HT-29 (cell line): ENCODE measurements at regions not wholly inside any gene's neighbourhood (a gene's known extent, or its start where the extent isn't known, plus 50 kb on each side); places are given as distances from the start of the nearest gene placed in this dataset.

Source experiments
- DNase-seq: peaks from one replicate; pipeline ENCODE4 v3.0.0-alpha.2; 2015; ENCODE audit warnings: low spot score

GRCh38 chr21:26739189-26739588, 106.0 kb downstream of the ADAMTS1 start:
- no peak for DNase-seq

DNA sequence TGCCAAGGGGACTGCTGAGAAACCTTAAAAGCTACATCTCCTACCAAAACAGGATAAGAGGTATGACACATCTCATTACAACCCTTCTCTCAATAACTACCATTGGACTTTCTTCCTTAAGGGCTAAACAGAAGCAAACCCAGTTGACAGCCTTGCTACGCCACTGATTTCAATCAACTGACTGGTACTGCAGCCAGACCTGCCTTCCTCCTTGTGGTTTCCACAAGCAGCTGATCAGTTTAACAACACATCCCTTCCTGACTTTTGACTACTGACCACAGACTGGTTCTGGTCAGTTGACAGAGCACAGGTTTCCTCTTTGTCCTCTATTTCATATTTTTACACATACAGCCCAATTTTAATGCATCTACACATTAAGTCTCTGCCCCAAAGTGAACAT, 108.8 kb downstream of the ADAMTS1 start:
- no peak for DNase-seq

GRCh38 chr21:26732432-26733221, 112.6 kb downstream of the ADAMTS1 start:
- peak; percentile 19 for DNase-seq

GRCh38 chr21:26719750-26720149, 125.5 kb downstream of the ADAMTS1 start:
- DNase-seq: no peak

DNA sequence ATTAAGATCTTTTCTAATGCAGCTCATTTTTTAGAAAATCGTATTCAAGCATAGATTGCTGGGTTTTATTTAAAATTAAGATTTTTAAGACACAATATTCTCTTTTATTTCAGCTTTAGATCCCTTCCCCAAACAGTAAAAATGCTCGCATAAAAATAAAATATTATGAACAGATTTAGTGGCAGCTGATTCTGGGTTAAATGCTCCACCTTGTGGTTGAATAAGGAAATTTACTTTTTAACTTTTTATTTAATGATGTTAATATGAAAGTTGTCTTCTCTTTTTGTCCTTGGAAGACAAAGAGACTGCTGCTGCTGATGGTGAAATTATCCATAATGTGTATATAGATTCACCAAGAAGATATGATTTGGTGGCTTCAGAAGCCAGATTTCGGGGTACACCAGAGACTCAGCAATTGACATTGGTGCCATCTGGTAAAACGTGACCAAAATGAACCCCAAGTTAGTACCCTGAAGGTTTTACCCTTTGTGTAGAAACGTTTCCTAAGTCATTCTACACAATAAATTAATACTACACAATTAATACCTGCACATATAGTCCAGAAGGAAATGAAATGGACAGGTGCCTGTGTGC, 128.0 kb downstream of the ADAMTS1 start:
- DNase-seq: peak; percentile 7

DNA sequence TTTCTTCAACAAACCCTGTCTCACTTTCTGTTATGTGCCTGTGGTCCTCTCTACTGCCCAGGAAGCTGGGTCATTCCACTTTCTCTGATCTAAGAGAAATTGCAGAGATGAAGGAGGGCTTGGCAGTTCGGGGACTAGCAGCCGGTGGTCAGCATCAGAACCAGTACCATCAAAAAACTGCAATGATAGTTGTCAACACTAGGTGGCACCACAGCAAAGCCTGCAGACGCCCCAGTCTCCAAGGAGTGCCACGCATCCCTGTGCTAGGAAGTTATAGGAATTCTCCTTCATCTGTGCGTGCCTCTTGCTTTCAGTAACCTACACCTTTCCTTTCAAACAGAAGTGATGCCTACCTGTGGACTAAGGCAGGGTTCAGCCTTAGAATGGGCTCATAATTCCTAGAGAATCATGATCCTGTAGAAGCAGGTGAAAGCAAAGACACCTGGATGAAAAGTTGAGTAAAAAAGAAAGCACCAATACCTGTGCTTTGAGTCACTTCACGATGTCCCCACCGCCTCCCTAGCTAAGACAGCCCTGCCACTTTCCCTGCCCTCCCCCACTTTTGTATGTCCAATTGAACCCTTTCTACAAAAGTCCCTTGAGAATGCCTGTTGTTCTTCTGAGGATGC, 129.2 kb downstream of the ADAMTS1 start:
- DNase-seq: peak; percentile 43

GRCh38 chr21:26715116-26715515, 130.1 kb downstream of the ADAMTS1 start:
- no peak for DNase-seq

DNA sequence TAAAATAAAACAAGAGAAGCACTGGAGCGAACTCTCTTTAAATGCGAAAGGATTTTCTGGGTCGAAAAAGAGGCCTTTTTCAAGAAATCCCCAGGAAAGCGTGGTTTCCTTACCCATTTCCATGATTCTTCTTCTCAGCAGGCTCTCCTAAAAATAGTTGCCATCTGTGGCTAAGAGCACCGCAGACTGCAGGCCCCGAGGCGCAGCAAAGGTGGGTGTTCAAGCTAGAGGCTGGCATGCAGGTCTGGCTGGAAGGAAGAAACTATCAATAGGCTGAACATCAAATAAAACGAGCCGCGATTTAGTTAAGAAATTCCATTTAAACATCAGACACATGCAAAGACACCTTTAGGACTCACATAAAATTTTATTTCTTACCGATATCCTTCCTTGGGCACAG, 135.1 kb downstream of the ADAMTS1 start:
- DNase-seq: no peak

GRCh38 chr21:26709090-26709489, 136.0 kb upstream of the CYYR1 start:
- no peak for DNase-seq

DNA sequence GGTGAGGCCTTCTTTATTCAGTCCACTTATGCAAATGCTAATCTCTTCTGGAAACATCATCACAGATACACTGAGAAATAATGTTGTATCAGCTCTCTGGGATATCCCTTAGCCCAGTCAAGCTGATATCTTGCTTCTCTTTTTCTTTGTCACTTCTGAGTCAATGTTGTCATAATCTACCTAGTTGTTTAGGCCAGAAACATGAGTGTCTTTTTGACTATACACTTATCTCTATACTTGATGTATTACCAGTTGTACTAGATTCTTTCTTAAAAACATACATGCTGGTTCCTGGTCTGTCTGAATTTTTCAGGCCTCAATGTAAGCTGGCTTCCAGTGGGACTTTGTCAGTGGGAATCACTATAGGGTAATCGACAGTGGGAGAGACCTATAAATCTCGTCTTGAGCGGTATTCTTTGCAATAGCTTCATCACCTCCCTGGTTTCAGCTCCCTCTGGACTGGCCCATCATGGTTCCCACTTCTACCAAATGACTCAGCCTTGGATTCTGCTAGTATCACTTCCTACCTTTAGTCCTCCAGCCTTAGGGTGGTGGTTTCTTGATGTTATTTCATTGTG, 135.2 kb upstream of the CYYR1 start:
- no peak for DNase-seq

DNA sequence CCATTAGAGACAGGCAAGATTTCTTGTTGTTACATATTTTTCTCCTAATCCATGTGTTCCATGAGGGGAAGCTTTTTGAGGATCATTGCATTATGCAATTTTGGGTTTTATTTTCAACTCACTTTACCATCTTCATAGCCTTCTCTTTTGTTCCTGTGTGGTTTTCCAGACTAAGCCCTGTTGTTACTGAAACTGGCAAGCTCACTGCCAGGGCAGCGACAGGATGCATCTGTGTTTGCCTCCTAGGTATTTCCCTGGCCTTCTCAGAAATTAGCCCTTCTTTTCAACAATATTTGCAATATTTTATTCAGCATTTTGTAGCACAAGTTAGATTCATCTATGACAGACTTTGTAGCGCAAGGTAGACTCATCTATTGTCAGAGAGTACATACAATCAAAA, 134.2 kb upstream of the CYYR1 start:
- no peak for DNase-seq

- DNase-seq: no peak
These were observed 125.3 kb upstream of the CYYR1 start for GRCh38 chr21:26698416-26698815.

DNA sequence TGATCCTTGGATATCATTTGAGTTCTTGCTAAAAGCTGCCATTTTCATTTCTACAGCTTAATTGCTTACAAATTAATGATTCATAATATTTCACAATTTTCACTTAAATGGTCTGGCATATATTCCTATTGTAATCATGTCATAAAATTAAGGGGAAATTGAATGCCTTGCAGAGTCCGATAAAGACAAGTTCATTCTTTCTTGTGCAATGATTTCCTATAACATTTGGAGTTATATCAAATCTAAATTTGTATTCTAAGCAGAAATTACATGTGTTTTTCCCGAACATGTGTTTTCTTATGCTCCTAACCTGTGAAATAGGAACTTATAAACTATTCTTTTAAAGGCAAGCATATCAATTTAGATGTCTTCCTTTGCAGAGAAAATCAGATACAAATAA, 118.3 kb upstream of the CYYR1 start:
- no peak for DNase-seq

GRCh38 chr21:26686705-26687104, 113.6 kb upstream of the CYYR1 start:
- no peak for DNase-seq

GRCh38 chr21:26686278-26686677, 113.2 kb upstream of the CYYR1 start:
- peak; percentile 12 for DNase-seq

DNA sequence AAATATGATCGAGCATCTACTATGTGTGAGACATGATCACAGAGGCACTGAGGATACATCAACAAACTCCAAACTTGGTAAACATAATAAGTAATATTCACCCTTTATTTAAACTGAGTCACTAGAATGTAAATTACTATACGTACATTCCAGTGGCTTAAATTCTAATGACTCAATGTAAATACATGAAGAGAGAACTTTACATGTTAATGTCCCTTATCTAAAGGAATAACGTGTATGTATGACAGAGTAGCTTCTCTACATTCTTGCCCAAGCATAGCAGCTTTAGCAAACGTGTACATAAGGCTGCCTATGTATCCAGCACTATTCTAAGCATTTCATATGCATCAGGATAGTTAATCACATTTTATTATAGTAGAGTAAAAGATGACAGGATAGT, 111.8 kb upstream of the CYYR1 start:
- no peak for DNase-seq

- no peak for DNase-seq
These were observed 110.9 kb upstream of the CYYR1 start for GRCh38 chr21:26683996-26684395.

DNA sequence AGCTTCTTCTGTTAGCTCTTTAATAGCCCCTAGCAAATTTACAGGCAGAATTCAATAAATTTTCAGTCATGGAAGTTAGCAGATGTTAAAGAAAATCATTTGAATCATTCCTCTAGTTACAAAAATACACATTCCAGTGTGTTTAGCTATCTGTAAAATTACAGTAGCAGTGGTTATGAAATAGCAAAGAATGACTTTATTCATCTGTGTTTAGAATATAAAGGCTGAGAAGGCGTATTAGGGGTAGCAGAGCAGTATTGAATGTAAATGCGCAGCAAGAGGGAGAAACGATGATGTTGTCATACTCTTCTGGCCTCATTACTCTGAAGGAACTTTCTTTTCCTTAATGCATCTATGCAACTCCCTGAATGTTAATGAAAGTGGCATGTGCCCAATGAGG, 106.2 kb upstream of the CYYR1 start:
- no peak for DNase-seq

GRCh38 chr21:26674323-26674722, 101.2 kb upstream of the CYYR1 start:
- no peak for DNase-seq

DNA sequence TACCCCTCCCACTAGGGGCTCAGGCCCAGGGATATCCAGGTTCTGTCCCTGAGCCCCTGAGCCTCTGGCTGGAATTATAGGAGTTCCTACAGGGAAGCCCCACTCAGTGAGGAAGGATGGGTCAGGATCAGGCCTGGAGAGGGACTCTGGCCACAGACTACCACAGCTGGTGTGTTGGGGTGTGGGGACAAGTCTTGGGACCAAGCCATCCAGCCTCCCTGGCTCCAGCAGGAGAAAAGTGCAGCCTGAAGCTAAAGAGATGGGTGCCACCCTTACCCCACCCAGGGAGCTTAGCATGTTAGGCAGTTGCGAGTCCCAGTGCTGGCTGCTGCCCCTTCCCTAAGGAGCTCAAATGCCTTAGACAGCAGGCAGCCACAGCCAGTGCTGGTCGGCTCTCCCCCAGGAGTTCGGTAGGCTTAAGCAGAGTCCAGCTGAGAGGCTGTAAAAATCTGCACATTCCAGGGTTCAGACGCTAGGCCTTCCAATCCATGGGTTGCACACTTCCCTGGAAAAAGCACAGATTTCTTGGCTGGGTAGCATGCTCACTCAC, 96.2 kb upstream of the CYYR1 start:
- DNase-seq: no peak

GRCh38 chr21:26659757-26660156, 86.7 kb upstream of the CYYR1 start:
- no peak for DNase-seq

DNA sequence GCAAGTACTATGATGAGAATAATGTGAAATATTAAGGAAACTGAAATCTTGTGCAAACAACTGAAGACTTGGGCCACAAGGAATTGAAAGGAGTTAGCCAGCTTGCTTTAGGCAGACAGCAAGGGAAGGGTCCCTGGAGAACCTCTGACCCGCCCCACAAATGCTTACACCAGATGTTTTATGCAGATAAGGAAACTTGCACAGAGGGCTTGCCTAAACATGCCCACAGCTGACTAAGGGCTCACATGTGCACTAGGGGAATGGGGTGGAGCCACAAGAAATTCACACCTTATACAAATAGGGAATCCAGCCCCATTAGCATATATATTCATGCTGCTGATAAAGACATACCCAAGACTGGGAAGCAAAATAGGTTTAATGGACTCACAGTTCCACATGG, 86.1 kb upstream of the CYYR1 start:
- DNase-seq: no peak
